ENCODE measurements at regions not wholly inside any gene's neighbourhood (a gene's known extent, or its start where the extent isn't known, plus 50 kb on each side); places are given as distances from the start of the nearest gene placed in this dataset.

GRCh38 chr15:95895508-95895907 is 435.0 kb upstream of the NR2F2 start:
- no peak overlapping the region for H3K27ac ChIP-seq (ENCODE audit: low read depth, low read length)
- no peak overlapping the region for H3K4me2 ChIP-seq (ENCODE audit: low read length)
- TF ChIP-seq CTCF (IDR thresholded peaks at IDR 0.05; ENCODE audit: low read depth, low read length, poor library complexity, severe bottlenecking) (no peak), EZH2phosphoT487 (IDR thresholded peaks at IDR 0.05; ENCODE audit: borderline replicate concordance, low read length) (no peak)
- H4K20me1 ChIP-seq (ENCODE audit: control insufficient read depth, insufficient read depth, low read depth, low read length) = no peaks in the 10 kb centered on the region
- H3F3A ChIP-seq (ENCODE audit: control insufficient read depth, insufficient read depth) = no peaks in the 10 kb centered on the region
- H3K4me3 ChIP-seq (ENCODE audit: low read length) = no peak overlapping the region
- H3K9me3 ChIP-seq (ENCODE audit: control insufficient read depth, insufficient read depth, low read length) = no peaks in the 10 kb centered on the region
- no peaks in the 10 kb centered on the region for H3K4me1 ChIP-seq (ENCODE audit: control insufficient read depth, low read length)
- no peaks in the 10 kb centered on the region for H3K27me3 ChIP-seq (ENCODE audit: control insufficient read depth, low read length)
- no peaks in the 10 kb centered on the region for H3K79me2 ChIP-seq (ENCODE audit: control insufficient read depth, low read length)
- no peaks in the 10 kb centered on the region for H3K9me2 ChIP-seq (replicated peaks; ENCODE audit: control insufficient read depth, low read length)
- no peaks in the 10 kb centered on the region for H3K36me3 ChIP-seq (ENCODE audit: control insufficient read depth, low read length)

- Histone ChIP-seq H3K36me3 (ENCODE audit: control insufficient read depth, low read length) (no peaks in the 10 kb centered on the region), H3K4me2 (ENCODE audit: low read length) (no peak overlapping the region), H4K20me1 (ENCODE audit: control insufficient read depth, insufficient read depth, low read depth, low read length) (no peaks in the 10 kb centered on the region), H3K27me3 (ENCODE audit: control insufficient read depth, low read length) (no peaks in the 10 kb centered on the region), H3K79me2 (ENCODE audit: control insufficient read depth, low read length) (no peaks in the 10 kb centered on the region), H3K4me3 (ENCODE audit: low read length) (no peak overlapping the region), H3K4me1 (ENCODE audit: control insufficient read depth, low read length) (no peaks in the 10 kb centered on the region), H3K9me3 (ENCODE audit: control insufficient read depth, insufficient read depth, low read length) (no peaks in the 10 kb centered on the region), H3K27ac (ENCODE audit: low read depth, low read length) (no peak overlapping the region), H3F3A (ENCODE audit: control insufficient read depth, insufficient read depth) (no peaks in the 10 kb centered on the region), H3K9me2 (replicated peaks; ENCODE audit: control insufficient read depth, low read length) (no peaks in the 10 kb centered on the region)
- TF ChIP-seq CTCF (IDR thresholded peaks at IDR 0.05; ENCODE audit: low read depth, low read length, poor library complexity, severe bottlenecking) (no peak), EZH2phosphoT487 (IDR thresholded peaks at IDR 0.05; ENCODE audit: borderline replicate concordance, low read length) (no peak)
Observed at GRCh38 chr15:95897651-95898050, 432.8 kb upstream of the NR2F2 start.

GRCh38 chr15:95898761-95899160 is 431.7 kb upstream of the NR2F2 start:
- no peaks in the 10 kb centered on the region for H3K79me2 ChIP-seq (ENCODE audit: control insufficient read depth, low read length)
- H3K4me3 ChIP-seq (ENCODE audit: low read length) = no peak overlapping the region
- H3F3A ChIP-seq (ENCODE audit: control insufficient read depth, insufficient read depth) = no peaks in the 10 kb centered on the region
- no peaks in the 10 kb centered on the region for H4K20me1 ChIP-seq (ENCODE audit: control insufficient read depth, insufficient read depth, low read depth, low read length)
- H3K4me2 ChIP-seq (ENCODE audit: low read length) = no peak overlapping the region
- no peaks in the 10 kb centered on the region for H3K4me1 ChIP-seq (ENCODE audit: control insufficient read depth, low read length)
- no peaks in the 10 kb centered on the region for H3K9me2 ChIP-seq (replicated peaks; ENCODE audit: control insufficient read depth, low read length)
- no peaks in the 10 kb centered on the region for H3K9me3 ChIP-seq (ENCODE audit: control insufficient read depth, insufficient read depth, low read length)
- no peaks in the 10 kb centered on the region for H3K27me3 ChIP-seq (ENCODE audit: control insufficient read depth, low read length)
- no peak overlapping the region for H3K27ac ChIP-seq (ENCODE audit: low read depth, low read length)
- H3K36me3 ChIP-seq (ENCODE audit: control insufficient read depth, low read length) = no peaks in the 10 kb centered on the region
- no peak for TF ChIP-seq CTCF (IDR thresholded peaks at IDR 0.05; ENCODE audit: low read depth, low read length, poor library complexity, severe bottlenecking)
- TF ChIP-seq EZH2phosphoT487 (IDR thresholded peaks at IDR 0.05; ENCODE audit: borderline replicate concordance, low read length) = no peak

GRCh38 chr15:95901271-95901670 is 429.2 kb upstream of the NR2F2 start:
- TF ChIP-seq EZH2phosphoT487 (IDR thresholded peaks at IDR 0.05; ENCODE audit: borderline replicate concordance, low read length) = no peak
- no peak for TF ChIP-seq CTCF (IDR thresholded peaks at IDR 0.05; ENCODE audit: low read depth, low read length, poor library complexity, severe bottlenecking)
- Histone ChIP-seq H3K27me3 (ENCODE audit: control insufficient read depth, low read length) (no peaks in the 10 kb centered on the region), H3K4me3 (ENCODE audit: low read length) (no peak overlapping the region), H3K4me1 (ENCODE audit: control insufficient read depth, low read length) (no peaks in the 10 kb centered on the region), H3K27ac (ENCODE audit: low read depth, low read length) (no peak overlapping the region), H3K36me3 (ENCODE audit: control insufficient read depth, low read length) (no peaks in the 10 kb centered on the region), H3K4me2 (ENCODE audit: low read length) (no peak overlapping the region), H4K20me1 (ENCODE audit: control insufficient read depth, insufficient read depth, low read depth, low read length) (no peaks in the 10 kb centered on the region), H3F3A (ENCODE audit: control insufficient read depth, insufficient read depth) (no peaks in the 10 kb centered on the region), H3K79me2 (ENCODE audit: control insufficient read depth, low read length) (no peaks in the 10 kb centered on the region), H3K9me3 (ENCODE audit: control insufficient read depth, insufficient read depth, low read length) (no peaks in the 10 kb centered on the region), H3K9me2 (replicated peaks; ENCODE audit: control insufficient read depth, low read length) (no peaks in the 10 kb centered on the region)

Data from DOHH2 (cell line).